ENCODE measurements at regions not wholly inside any gene's neighbourhood (a gene's known extent, or its start where the extent isn't known, plus 50 kb on each side); places are given as distances from the start of the nearest gene placed in this dataset.

DNA sequence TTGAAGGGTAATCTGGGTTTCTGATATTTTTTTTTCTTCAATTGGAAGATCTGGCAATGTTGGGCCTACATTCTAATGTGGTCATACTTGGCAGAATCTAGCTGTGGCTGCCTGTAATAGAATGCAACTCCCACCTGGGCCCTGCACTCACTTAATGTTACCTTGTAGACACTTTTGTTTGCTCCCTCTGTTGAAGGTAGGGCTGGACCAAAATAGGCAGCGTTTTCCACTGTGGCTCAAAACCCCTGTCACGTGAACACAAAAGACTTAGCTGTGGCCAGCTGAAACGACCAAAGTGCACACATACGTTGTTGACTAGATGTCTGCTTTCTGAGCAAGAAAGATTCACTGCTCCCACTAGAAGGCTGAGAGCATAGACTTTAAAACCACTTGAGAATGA lies 117.6 kb upstream of the HMHB1 start:
- TF ChIP-seq CTCF (conservative IDR thresholded peaks at IDR 0.05; ENCODE audit: low read length) (no peak), EZH2phosphoT487 (IDR thresholded peaks at IDR 0.05; ENCODE audit: borderline replicate concordance) (no peak)
